DMS153 treated with DMSO at 0.1 percent for 48 hours (cell line): ENCODE measurements at regions not wholly inside any gene's neighbourhood (a gene's known extent, or its start where the extent isn't known, plus 50 kb on each side); places are given as distances from the start of the nearest gene placed in this dataset.

Experiments
- DNase-seq: peaks from one replicate; lab custom pipeline; 2025; ENCODE audit not compliant: unreplicated experiment; lab: John Stamatoyannopoulos, UW

DNA sequence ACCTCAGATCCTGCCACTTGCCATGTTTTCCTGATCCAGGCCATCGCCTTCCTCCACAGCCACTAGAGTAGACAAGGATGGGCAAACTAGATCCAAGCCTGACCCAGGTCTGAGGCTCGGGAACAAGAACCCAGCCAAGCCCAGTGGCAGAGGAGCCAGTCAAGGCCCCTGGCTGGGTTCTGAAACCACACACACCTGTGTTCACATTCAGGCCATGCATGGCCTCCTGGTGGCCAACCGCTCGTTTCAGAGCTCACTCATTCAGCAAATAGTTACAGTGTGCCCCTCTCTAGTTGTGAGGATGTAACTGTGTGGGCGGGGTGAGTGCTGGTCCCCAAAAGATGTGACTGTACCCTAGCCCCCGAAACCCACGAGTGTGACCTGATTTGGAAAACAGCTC is 337.6 kb downstream of the CTTN start:
- DNase-seq, result no peak

- no peak for DNase-seq
Observed at GRCh38 chr11:70736461-70736860, 338.1 kb downstream of the CTTN start.

DNA sequence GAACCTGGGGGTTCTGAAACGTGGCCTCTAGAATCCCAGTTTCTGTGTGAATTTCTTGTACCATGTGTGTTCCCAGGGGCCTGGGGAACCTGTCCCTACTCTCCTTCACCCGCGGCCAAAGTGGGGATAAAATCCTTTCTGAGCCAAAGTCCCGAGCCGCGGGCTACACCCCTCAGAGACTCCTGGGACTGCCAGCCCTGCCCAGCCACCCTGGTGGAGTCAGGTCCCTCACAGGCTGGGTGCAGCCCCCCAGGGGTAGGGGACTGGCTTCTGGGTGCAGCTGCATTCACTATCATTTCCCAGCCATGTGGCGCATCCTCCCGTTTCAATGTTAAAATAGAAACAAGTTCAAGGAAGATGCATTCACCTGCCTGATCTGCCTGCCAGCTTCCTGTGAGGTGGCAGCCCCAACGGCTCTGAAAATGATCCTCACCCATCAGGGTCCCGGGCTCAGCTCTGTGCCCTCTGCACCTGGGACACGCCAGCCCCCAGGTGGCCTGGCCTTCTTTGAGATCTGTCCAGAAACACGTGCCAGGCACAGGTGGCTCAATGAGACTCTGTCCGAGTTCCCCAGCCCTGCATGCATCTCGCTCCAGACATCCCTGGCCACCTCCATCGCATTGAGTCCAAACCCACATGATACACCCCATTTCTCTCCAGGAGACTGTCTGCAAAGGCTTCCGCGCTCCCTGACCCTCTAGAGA is 338.8 kb downstream of the CTTN start:
- DNase-seq, result no peak

DNA sequence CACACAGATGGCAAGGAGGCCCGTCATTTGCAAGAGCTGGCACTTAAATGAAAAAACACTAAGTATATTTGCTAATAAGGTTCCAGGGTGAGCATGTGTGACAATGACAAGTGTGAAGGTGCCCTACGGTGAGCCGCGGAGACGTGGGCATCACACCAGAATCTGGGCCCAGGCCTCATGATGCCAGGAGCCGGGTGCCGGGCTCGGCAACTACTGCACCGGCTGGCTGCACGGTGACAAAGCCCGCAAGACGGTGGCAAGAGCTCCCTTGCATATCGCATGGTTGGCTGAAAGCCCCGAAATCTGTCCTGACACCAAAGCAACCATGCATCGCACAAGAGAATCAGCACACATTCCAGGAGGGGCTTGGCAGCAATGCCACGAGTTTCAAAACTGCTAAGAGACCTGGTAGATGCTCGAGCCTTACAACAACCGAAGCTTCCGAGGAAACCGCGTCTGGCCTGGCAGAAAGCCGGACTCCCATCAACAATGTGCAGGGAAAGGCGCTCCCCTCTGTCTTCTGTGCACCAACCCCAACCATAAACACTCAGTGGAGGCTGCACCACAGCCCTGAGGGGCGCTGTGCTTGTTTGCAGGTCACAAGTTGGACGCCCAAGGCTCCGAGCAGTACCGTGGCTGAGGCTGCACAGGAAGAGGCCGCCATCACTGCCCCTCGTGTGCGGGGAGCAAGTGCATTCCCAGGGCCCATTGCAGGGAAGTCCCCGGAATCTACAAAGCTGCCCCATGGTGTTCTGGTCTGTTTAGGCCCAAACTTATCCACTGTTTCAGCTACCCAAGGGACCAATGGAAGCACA is 339.7 kb downstream of the CTTN start:
- DNase-seq, result no peak

GRCh38 chr11:70738661-70739060 is 340.3 kb downstream of the CTTN start:
- DNase-seq, result no peak

GRCh38 chr11:70739091-70739490 is 340.8 kb downstream of the CTTN start:
- DNase-seq, result no peak

DNA sequence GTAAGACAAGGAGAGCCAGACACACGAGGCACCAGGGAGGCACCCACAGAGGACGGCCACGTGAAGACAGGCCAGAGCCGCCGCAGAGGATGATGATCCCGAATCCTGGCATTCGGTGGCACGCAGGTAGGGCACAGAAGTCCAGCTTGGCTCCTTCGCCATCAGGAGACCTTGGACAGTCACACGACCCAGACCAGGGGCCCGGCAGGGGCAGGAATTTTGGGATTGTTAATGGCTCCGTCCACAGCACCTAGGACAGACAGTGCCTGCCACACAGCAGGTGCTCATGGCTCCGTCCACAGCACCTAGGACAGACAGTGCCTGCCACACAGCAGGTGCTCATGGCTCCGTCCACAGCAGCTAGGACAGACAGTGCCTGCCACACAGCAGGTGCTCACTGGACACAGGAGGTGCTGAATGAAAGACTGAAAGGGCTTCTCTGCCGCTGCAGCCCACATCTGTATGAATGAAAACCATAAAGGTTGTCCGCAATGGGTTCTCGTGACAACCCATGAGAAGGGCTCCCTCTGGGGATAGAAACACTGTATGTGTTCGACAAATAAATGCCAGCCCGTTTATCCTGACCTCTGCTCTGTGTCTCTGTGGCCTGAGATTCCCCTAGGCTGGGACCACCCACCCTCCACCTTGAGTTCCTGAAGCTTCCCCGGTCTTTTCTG is 341.6 kb downstream of the CTTN start:
- DNase-seq, result no peak

GRCh38 chr11:70740488-70740851 is 342.1 kb downstream of the CTTN start:
- no peak for DNase-seq

GRCh38 chr11:70741085-70741484 is 342.8 kb downstream of the CTTN start:
- DNase-seq, result no peak

DNA sequence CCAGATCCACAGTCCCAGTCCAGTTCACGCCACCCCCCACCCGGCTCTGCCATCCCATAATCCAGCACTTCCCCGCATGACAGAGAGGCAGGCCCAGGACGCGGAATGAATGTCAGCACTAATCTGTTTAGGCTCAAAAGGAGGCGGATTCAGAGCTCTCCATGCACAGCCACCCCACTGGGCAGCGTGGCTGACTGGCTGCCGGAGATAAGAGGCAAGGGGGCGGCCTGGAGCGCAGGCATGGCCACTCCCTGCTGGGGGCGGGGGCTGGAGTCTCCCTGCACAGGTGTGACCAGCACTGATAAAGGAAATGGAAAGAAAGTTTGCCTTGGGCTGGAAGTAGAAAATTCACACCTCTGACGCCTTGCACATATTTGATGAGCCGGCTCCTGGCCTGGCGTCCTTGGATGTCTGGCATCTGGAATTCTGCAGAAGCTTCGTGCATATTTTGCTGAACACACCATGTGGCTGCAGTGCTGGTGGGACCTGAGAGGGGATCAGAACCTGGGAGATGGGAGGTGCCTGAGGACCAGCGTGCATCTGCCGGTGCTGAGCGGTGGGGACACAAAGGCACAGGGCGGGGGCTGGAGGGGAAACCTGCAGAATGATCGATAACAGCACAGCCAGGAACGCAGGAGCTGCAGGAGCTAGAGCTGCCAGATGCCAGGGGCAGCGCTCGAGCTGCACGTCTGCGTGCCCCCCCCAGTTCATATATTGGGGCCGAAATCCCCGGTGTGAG is 344.4 kb downstream of the CTTN start:
- no peak for DNase-seq

GRCh38 chr11:70743329-70743728 is 345.0 kb downstream of the CTTN start:
- no peak for DNase-seq

DNA sequence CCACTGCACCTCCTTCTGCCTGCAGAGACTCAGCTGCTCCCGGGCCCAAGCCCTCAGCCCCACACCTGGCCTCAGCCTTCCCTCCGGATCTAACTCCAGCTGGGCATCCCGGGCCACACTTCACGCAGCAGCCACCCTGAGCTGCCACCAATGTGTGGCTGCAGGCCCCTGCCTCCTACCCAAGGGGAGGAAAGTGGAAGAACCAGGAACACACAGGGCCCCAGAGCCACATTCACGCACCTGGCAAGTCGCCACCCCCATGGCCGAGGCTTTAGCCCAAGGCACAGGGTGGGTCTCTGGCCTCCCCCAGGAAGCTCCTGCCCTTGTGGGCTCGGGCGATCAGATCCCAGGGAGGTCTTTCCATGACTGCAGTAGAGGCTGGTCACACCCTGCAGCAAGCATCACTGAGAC is 345.6 kb downstream of the CTTN start:
- no peak for DNase-seq

DNA sequence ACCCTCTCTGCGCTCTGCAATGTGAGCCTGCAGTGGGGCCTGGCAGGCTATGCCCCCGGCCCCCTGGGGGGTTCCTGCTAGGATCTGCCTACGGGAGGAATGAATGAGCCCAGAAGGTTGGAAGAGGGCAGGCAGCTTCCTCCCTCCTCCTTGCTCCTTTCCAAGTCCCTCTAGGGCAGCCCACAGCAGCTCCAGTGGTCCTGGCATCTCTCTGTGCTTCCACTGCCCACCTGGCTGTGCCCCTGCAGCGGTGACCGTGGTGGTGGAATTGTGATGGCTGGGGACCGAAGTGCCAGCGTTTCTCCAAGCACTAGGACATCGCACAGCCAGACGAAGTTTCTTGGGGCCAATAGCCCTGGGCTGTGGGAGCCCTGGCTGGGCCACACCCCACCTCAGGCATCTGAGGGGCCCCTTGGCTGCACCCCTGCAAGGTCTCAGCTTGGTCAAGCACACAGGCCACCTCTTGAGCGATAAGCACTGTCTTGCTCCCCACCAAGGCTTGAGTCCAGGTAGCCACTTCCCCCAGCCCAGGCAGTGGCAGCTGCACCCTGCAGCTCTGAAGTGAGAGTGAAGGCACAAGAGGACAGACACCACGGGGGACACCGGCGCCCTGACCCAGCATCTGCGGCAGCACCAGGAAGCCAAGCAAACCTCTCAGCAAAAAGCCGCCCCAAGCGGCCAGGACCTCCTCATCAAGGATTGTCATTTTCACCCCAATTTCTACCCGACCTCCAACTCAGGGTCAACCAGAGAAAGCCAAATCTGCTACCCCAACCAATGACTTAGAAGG is 346.3 kb downstream of the CTTN start:
- no peak for DNase-seq

DNA sequence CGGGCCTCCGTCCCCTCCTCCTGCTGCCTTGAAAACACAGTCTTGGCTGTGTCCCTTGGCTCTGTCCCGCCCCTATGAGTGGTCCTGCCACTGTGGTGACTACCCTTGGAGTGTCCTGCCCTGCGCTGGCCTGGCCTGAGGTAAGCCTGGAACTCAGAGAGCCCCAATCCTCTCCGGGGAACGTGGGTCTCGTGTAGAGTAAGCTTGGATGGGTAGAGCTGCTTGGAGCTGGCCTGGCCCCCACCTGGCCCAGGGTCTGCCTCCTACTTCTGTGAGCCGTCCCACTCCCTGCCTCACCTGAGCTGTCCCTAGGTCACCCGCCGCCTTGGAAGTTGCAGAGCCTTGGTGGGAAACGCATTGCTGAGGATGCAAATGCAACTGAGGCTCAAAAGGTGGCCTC is 347.1 kb downstream of the CTTN start:
- DNase-seq, result no peak

DNA sequence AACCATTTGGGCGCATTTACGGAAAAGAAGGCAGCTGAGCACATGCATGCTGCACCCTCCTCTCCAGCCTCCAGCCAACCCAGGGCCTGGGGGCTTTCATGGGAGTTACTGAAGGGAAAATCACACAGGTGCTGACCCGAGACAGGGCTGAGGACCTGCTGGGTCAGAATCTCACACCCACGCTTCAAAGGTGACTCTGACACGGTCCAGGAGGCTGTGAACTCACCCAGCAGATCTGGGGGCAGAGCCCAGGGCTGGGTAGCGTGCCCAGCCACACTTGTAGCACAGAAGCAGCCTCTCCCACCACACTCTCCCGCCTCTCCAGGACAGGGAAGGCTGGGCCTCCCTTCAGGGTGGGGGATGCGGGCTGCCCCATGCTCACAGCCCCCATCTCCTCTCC is 347.6 kb downstream of the CTTN start:
- DNase-seq, result no peak

- DNase-seq, result no peak
Observed at GRCh38 chr11:70746351-70746750, 348.0 kb downstream of the CTTN start.

GRCh38 chr11:70747285-70747684 is 349.0 kb downstream of the CTTN start:
- no peak for DNase-seq

GRCh38 chr11:70747921-70748320 is 349.6 kb downstream of the CTTN start:
- DNase-seq, result no peak

DNA sequence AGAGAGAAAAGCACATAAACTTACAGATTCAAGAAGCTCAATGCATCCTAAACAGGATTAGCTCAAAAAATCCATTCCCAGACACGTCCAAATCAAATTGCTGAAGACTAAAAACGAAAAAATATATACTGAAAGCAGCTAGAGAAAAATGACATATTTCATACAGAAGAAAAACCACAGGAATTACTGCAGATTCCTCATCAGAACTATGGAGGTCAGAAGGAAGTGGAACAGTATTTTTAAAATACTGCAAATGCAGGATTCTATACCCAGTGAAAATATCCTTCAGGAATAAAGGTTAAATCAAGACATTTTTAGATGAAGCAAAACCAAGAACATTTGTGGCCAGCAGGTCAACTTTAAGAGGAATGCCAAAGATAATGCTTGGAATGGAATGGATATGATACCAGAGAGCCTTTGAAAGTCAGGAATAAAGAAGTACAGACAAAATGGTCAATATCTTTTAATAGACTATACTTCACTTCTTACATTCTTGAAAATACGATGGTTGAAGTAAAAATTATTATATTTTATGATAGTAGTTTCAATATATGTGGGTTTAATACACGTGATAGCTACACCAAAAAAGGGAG is 352.9 kb downstream of the CTTN start:
- peak; percentile 13 for DNase-seq
